NCI-H1105 treated with DMSO at 0.1 percent for 48 hours (cell line): ENCODE measurements at regions not wholly inside any gene's neighbourhood (a gene's known extent, or its start where the extent isn't known, plus 50 kb on each side); places are given as distances from the start of the nearest gene placed in this dataset.
"Not testable (repeated sequence)": the region's sequence is repeated elsewhere in the genome, so short reads cannot be mapped to it uniquely, and the experiment has no call there.

Experiments used
- DNase-seq: peaks from one replicate; lab custom pipeline; 2025; lab: John Stamatoyannopoulos, UW

DNA sequence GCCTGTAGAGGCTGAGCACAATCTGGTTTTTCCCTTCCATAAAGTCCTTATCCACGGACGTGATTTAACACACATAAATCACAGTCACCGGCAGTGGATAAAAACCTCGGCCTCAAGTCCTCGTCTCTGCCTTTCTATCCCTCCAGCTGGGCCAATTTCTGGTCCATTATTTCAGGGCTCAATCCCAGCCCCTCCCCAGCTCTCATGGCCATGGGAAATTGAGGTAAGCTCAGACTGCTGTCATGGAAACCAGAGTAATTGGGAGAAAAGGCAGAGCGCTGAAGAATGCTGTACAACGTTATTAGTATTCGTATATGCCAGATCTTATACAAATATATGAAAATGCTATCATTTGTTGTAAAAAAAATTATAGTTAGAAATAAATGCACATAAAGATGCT is 86.2 kb upstream of the USP29 start:
- no peak for DNase-seq

DNA sequence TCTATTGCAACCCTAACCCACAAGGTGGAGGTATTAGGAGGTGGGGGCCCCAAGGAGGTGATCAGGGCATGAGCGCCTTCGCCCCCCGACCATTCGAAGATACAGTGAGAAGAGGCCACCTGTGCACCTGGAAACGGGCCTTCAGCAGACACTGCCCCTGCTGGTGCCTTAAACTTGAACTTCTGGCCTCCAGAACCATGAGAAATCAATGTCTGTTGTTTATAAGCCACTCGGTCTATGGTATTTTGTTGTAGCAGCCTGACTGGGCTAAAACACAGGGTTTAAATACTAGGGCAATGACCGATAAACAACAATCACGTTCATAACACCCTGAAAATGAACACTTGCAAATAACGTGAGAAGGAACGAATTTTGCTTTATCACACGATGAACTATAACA is 85.2 kb upstream of the USP29 start:
- DNase-seq = no peak

GRCh38 chr19:57035740-57036139 is 84.0 kb upstream of the USP29 start:
- not testable (repeated sequence) for DNase-seq

DNA sequence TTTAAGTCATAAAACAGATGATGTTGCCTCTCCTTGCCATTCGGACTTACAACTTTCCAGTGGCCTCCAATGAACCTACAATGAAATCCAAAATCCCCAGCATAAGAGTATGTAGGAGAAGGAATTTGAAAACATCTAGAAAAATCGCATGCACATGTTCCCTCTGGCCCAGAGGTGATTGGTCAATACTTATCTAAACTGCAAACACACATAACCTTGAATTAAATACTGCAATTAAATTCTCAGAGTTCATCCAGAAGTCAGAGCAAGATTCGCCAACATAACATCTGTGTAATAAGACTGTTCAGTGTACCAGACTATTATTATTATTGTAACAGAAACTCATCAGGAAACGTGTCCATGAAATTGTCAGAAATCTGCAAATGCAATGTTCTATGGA is 82.2 kb upstream of the USP29 start:
- no peak for DNase-seq

GRCh38 chr19:57047743-57048142 is 72.0 kb upstream of the USP29 start:
- no peak for DNase-seq

DNA sequence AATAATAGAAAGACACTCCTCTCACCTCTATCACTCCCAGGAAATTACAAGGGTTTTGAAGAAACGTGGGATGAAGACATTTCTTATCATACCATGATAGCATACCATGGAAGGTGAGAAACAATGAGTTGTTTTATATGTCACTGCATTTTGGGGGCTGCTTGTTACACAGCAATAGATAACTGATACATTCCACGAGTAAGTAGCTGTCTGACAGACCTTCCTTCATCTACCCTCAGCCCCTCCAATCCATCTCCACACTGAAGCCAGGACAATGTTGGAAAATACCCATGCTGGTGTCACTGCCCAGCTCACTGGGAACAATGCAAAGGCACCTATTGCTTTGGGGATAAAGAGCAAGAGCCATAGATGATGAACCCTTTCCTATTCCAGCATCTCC is 68.9 kb upstream of the USP29 start:
- DNase-seq = no peak

DNA sequence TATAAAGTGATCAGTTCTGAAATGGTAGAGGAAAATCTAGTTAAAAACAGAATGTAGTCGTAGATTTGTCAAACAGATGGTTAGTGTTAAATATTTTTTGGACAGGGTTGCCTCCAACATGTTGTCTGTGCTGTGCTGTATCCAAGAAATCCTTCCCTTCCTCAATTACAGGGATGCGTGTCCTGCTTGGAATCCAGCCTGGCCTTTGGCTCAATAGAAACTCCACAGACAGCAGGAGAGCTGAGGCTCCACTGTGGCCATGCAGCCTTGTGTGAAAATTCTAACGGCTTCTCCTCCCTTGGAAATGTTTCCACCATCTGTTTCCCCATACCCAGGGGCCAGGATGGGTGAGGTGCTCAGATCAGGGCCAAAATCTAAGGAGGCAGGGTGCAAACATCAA is 67.7 kb upstream of the USP29 start:
- DNase-seq = no peak

- DNase-seq = no peak
Observed at GRCh38 chr19:57053401-57053800, 66.4 kb upstream of the USP29 start.

DNA sequence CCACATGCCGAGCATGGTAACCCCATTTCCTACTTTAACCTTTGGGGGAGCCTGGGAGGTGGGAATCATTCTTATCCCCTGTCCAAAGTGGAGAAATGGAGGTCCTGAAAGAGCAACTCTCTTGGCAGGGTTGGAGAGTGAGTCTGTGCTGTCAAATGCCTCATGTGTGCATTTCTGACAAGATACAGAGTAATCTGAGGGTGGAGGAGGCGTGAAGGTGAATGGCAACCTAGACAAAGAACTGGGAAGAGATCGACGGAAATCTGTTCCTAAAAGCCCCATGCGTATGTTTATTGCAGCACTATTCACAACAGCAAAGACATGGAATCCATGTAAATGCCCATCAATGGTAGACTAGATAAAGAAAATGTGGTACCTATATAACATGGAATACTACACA is 63.8 kb upstream of the USP29 start:
- DNase-seq = no peak

GRCh38 chr19:57057036-57057686 is 62.6 kb upstream of the USP29 start:
- no peak for DNase-seq

GRCh38 chr19:57058871-57059270 is 60.9 kb upstream of the USP29 start:
- no peak for DNase-seq

GRCh38 chr19:57063070-57063469 is 56.7 kb upstream of the USP29 start:
- no peak for DNase-seq

GRCh38 chr19:57067440-57067839 is 52.3 kb upstream of the USP29 start:
- DNase-seq = no peak

DNA sequence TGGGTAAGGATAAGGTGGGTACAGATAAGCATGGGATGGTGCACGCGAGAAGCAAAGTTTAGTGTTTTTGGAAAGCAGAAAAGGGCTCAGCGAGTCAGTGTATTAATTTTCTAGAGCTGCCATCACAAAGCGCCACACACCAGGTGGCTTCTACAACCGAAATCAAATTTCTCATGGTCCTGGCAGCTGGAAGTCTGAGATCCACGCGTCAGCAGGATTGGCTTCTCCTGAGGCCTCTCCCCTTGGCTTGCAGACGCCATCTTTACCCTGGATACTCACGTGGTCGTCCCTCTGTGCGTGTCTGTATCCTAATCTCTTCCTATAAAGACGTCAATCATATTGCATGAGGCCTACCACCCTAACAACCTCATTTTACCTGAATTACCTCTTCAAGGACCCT is 51.5 kb upstream of the USP29 start:
- no peak for DNase-seq

- DNase-seq = no peak
Observed at GRCh38 chr19:57068921-57069697, 50.7 kb upstream of the USP29 start.
